Upper lobe of left lung (tissue), 6 donors: ENCODE measurements at regions not wholly inside any gene's neighbourhood (a gene's known extent, or its start where the extent isn't known, plus 50 kb on each side); places are given as distances from the start of the nearest gene placed in this dataset.

Experiments used
- ATAC-seq, 2 donors: fragments of 200-7000 bp; cut with Tn5 transposase; one replicate each; pipeline ENCODE4 v1.9.1; 2022; ENCODE audit warnings: mild to moderate bottlenecking in 2 of 2, moderate library complexity in 2 of 2; ENCODE audit not compliant: low FRiP score in 2 of 2
- DNase-seq, 2 donors: peaks; one replicate each; pipeline ENCODE4 v3.0.0-alpha.2; 2019 to 2020
- H3K27ac ChIP-seq, 4 donors: fragments of 200-600 bp; sonication (generic); one replicate each; pipeline ENCODE4 v1.5.1; 2016 to 2019
- H3K27me3 ChIP-seq, 4 donors: fragments of 200-600 bp; sonication (generic); one replicate each; pipeline ENCODE4 v1.5.1; 2017 to 2019
- H3K36me3 ChIP-seq, 4 donors: fragments of 200-600 bp; sonication (generic); one replicate each; pipeline ENCODE4 v1.5.1; 2016 to 2019
- H3K4me1 ChIP-seq, 4 donors: fragments of 200-600 bp; sonication (generic); one replicate each; pipeline ENCODE4 v1.5.1; 2018 to 2019
- H3K4me3 ChIP-seq, 4 donors: fragments of 200-600 bp; sonication (generic); one replicate each; pipeline ENCODE4 v1.5.1; 2017 to 2019; ENCODE audit warnings: mild to moderate bottlenecking in 2 of 4, moderate library complexity in 1 of 4
- H3K9me3 ChIP-seq, 4 donors: fragments of 200-600 bp; sonication (generic); one replicate each; pipeline ENCODE4 v1.5.1; 2018 to 2019
- CTCF ChIP-seq, 6 experiments: fragments of 450-650 bp in 4 of 6; fragments of 200-600 bp in 2 of 6; sonication (generic) in 2 of 6; IDR thresholded peaks; one replicate each; pipeline ENCODE4 v1.5.1; 2016 to 2019; ENCODE audit warnings: antibody characterized with exemption in 6 of 6
- EP300 ChIP-seq, 4 donors: sonication (generic); formaldehyde crosslinking; IDR thresholded peaks; one replicate each; pipeline ENCODE4 v1.5.1; 2017; ENCODE audit warnings: antibody characterized with exemption in 4 of 4, control low read depth in 2 of 4
- POLR2A ChIP-seq, 4 donors: fragments of 450-650 bp; IDR thresholded peaks; one replicate each; pipeline ENCODE4 v1.5.1; 2016 to 2017; ENCODE audit warnings: antibody characterized with exemption in 4 of 4, mild to moderate bottlenecking in 2 of 4
- POLR2AphosphoS5 ChIP-seq, 2 donors: sonication (generic); formaldehyde crosslinking; IDR thresholded peaks; one replicate each; pipeline ENCODE4 v1.5.1; 2017; ENCODE audit warnings: antibody characterized with exemption in 2 of 2
- WGBS, 2 donors: methylation state at CpG; one replicate each; pipeline ENCODE4 v1.1.5; 2017 to 2018; 5-methylcytosine and 5-hydroxymethylcytosine counted together
- donor health status: DM: no; HTN: no; CAD: no; lungs with moderate emphysema.
- donor health status: DM: no; HTN: yes; CAD: no; lungs with severe emphysema.

GRCh38 chr5:39628348-39628747, 203.6 kb upstream of the DAB2 start:
- Histone ChIP-seq H3K27me3 (no peaks in the 10 kb centered on the region), H3K4me1 (no peaks in the 10 kb centered on the region), H3K4me3 (no peak overlapping the region), H3K27ac (no peak overlapping the region), H3K9me3 (no peaks in the 10 kb centered on the region), H3K36me3 (no peaks in the 10 kb centered on the region)
- TF ChIP-seq POLR2A (IDR thresholded peaks at IDR 0.05) (no peak), EP300 (IDR thresholded peaks at IDR 0.05) (no peak), CTCF (IDR thresholded peaks at IDR 0.05) (no peak)
- DNase-seq: no peak
- no peak for ATAC-seq
- WGBS, 2 donors: 92% methylated on average over 2 of the region's 2 CpGs

DNA sequence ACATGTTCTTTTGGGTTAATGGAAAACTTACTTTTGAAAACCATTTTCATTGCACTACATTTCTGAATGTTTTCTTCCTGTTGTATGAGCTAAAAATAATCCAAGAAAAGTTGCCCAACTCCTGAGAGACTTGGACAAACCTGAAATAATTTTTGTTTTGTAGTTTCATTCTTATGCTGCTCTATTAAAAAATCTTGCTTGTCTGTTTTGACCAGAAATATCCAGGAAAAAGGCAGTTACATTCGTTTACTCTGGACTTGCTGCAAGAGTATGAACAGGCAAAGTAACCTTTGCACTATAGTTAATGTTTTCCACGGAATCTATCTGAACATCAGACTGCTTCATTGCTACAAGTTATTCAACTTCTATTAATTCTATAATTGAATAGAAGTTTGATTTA, 200.1 kb upstream of the DAB2 start:
- no peaks in the 10 kb centered on the region for H3K9me3 ChIP-seq
- DNase-seq (no peak), ATAC-seq (no peak)
- 47 to 51% methylated on average over 2 of the region's 2 CpGs for WGBS, 2 donors
- H3K4me3 ChIP-seq: no peak overlapping the region
- no peak overlapping the region for H3K27ac ChIP-seq
- no peak for TF ChIP-seq POLR2A (IDR thresholded peaks at IDR 0.05)
- no peak for TF ChIP-seq POLR2AphosphoS5 (IDR thresholded peaks at IDR 0.05)
- no peak for TF ChIP-seq EP300 (IDR thresholded peaks at IDR 0.05)
- H3K36me3 ChIP-seq: no peaks in the 10 kb centered on the region
- no peaks in the 10 kb centered on the region for H3K27me3 ChIP-seq
- no peaks in the 10 kb centered on the region for H3K4me1 ChIP-seq

- no peak for ATAC-seq
- 67 to 87% methylated on average over 1 of the region's 1 CpG for WGBS, 2 donors
- TF ChIP-seq CTCF (IDR thresholded peaks at IDR 0.05) (no peak), POLR2A (IDR thresholded peaks at IDR 0.05) (no peak), POLR2AphosphoS5 (IDR thresholded peaks at IDR 0.05) (no peak), EP300 (IDR thresholded peaks at IDR 0.05) (no peak)
Observed at GRCh38 chr5:39624268-39624886, 199.6 kb upstream of the DAB2 start.

GRCh38 chr5:39623291-39623865, 198.6 kb upstream of the DAB2 start:
- no peaks in the 10 kb centered on the region for H3K36me3 ChIP-seq
- TF ChIP-seq POLR2AphosphoS5 (IDR thresholded peaks at IDR 0.05) (no peak), CTCF (IDR thresholded peaks at IDR 0.05) (no peak), POLR2A (IDR thresholded peaks at IDR 0.05) (no peak), EP300 (IDR thresholded peaks at IDR 0.05) (no peak)
- no peaks in the 10 kb centered on the region for H3K27me3 ChIP-seq
- WGBS, 2 donors: 91 to 93% methylated on average over 5 of the region's 5 CpGs
- H3K4me1 ChIP-seq: no peaks in the 10 kb centered on the region
- DNase-seq: no peak
- no peak overlapping the region for H3K4me3 ChIP-seq
- H3K27ac ChIP-seq: no peak overlapping the region
- H3K9me3 ChIP-seq: no peaks in the 10 kb centered on the region
- ATAC-seq: no peak

More at GRCh38 chr5:39624268-39624886, 199.6 kb upstream of the DAB2 start:
- H3K9me3 ChIP-seq: no peaks in the 10 kb centered on the region
- H3K4me3 ChIP-seq: no peak overlapping the region
- H3K4me1 ChIP-seq: no peaks in the 10 kb centered on the region
- no peak overlapping the region for H3K27ac ChIP-seq
- no peaks in the 10 kb centered on the region for H3K36me3 ChIP-seq
- DNase-seq: peak in 1 of 2 donors; percentile 34
- H3K27me3 ChIP-seq: no peaks in the 10 kb centered on the region

GRCh38 chr5:39622281-39622680, 197.5 kb upstream of the DAB2 start:
- Histone ChIP-seq H3K36me3 (no peaks in the 10 kb centered on the region), H3K27ac (no peak overlapping the region), H3K9me3 (no peaks in the 10 kb centered on the region), H3K4me1 (no peaks in the 10 kb centered on the region), H3K27me3 (no peaks in the 10 kb centered on the region), H3K4me3 (no peak overlapping the region)
- ATAC-seq: peak in 1 of 2 donors; percentile 46
- WGBS, 2 donors: 82 to 94% methylated on average over 4 to 6 of the region's 6 CpGs
- DNase-seq: peak in 1 of 2 donors; percentile 50
- no peak for TF ChIP-seq POLR2A (IDR thresholded peaks at IDR 0.05)
- no peak for TF ChIP-seq EP300 (IDR thresholded peaks at IDR 0.05)
- no peak for TF ChIP-seq CTCF (IDR thresholded peaks at IDR 0.05)
- no peak for TF ChIP-seq POLR2AphosphoS5 (IDR thresholded peaks at IDR 0.05)
